ENCODE measurements at regions not wholly inside any gene's neighbourhood (a gene's known extent, or its start where the extent isn't known, plus 50 kb on each side); places are given as distances from the start of the nearest gene placed in this dataset.

- TF ChIP-seq, protein P1, sequence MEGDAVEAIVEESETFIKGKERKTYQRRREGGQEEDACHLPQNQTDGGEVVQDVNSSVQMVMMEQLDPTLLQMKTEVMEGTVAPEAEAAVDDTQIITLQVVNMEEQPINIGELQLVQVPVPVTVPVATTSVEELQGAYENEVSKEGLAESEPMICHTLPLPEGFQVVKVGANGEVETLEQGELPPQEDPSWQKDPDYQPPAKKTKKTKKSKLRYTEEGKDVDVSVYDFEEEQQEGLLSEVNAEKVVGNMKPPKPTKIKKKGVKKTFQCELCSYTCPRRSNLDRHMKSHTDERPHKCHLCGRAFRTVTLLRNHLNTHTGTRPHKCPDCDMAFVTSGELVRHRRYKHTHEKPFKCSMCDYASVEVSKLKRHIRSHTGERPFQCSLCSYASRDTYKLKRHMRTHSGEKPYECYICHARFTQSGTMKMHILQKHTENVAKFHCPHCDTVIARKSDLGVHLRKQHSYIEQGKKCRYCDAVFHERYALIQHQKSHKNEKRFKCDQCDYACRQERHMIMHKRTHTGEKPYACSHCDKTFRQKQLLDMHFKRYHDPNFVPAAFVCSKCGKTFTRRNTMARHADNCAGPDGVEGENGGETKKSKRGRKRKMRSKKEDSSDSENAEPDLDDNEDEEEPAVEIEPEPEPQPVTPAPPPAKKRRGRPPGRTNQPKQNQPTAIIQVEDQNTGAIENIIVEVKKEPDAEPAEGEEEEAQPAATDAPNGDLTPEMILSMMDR (IDR thresholded peaks at IDR 0.05) = no peak
- TF ChIP-seq POLR2A (IDR thresholded peaks at IDR 0.05) (no peak), POLR2AphosphoS5 (IDR thresholded peaks at IDR 0.05) (no peak)
Measured at GRCh38 chr20:52054123-52054522, 137.5 kb downstream of the ZFP64 start.
